ENCODE measurements at regions not wholly inside any gene's neighbourhood (a gene's known extent, or its start where the extent isn't known, plus 50 kb on each side); places are given as distances from the start of the nearest gene placed in this dataset.

- H4K20me1 ChIP-seq (ENCODE audit: control insufficient read depth, insufficient read depth, low read depth, low read length): no peaks in the 10 kb centered on the region
- no peaks in the 10 kb centered on the region for H3K27me3 ChIP-seq (ENCODE audit: control insufficient read depth, low read length)
- H3K4me3 ChIP-seq (ENCODE audit: low read length): no peak overlapping the region
- H3K4me2 ChIP-seq (ENCODE audit: low read length): no peak overlapping the region
- no peaks in the 10 kb centered on the region for H3F3A ChIP-seq (ENCODE audit: control insufficient read depth, insufficient read depth)
- no peaks in the 10 kb centered on the region for H3K36me3 ChIP-seq (ENCODE audit: control insufficient read depth, low read length)
- no peaks in the 10 kb centered on the region for H3K4me1 ChIP-seq (ENCODE audit: control insufficient read depth, low read length)
- no peak overlapping the region for H3K27ac ChIP-seq (ENCODE audit: low read depth, low read length)
- H3K9me2 ChIP-seq (replicated peaks; ENCODE audit: control insufficient read depth, low read length): no peaks in the 10 kb centered on the region
- H3K79me2 ChIP-seq (ENCODE audit: control insufficient read depth, low read length): no peaks in the 10 kb centered on the region
- no peaks in the 10 kb centered on the region for H3K9me3 ChIP-seq (ENCODE audit: control insufficient read depth, insufficient read depth, low read length)
- TF ChIP-seq CTCF (IDR thresholded peaks at IDR 0.05; ENCODE audit: low read depth, low read length, poor library complexity, severe bottlenecking) (no peak), EZH2phosphoT487 (IDR thresholded peaks at IDR 0.05; ENCODE audit: borderline replicate concordance, low read length) (no peak)
Observed at GRCh38 chr7:32255036-32255435, 184.8 kb upstream of the PDE1C start.

- H3K4me2 ChIP-seq (ENCODE audit: low read length): no peak overlapping the region
- no peaks in the 10 kb centered on the region for H3K9me2 ChIP-seq (replicated peaks; ENCODE audit: control insufficient read depth, low read length)
- no peaks in the 10 kb centered on the region for H3K4me1 ChIP-seq (ENCODE audit: control insufficient read depth, low read length)
- no peaks in the 10 kb centered on the region for H3K27me3 ChIP-seq (ENCODE audit: control insufficient read depth, low read length)
- no peak overlapping the region for H3K27ac ChIP-seq (ENCODE audit: low read depth, low read length)
- no peaks in the 10 kb centered on the region for H4K20me1 ChIP-seq (ENCODE audit: control insufficient read depth, insufficient read depth, low read depth, low read length)
- H3F3A ChIP-seq (ENCODE audit: control insufficient read depth, insufficient read depth): no peaks in the 10 kb centered on the region
- no peaks in the 10 kb centered on the region for H3K9me3 ChIP-seq (ENCODE audit: control insufficient read depth, insufficient read depth, low read length)
- no peaks in the 10 kb centered on the region for H3K79me2 ChIP-seq (ENCODE audit: control insufficient read depth, low read length)
- TF ChIP-seq CTCF (IDR thresholded peaks at IDR 0.05; ENCODE audit: low read depth, low read length, poor library complexity, severe bottlenecking) (no peak), EZH2phosphoT487 (IDR thresholded peaks at IDR 0.05; ENCODE audit: borderline replicate concordance, low read length) (no peak)
- H3K36me3 ChIP-seq (ENCODE audit: control insufficient read depth, low read length): no peaks in the 10 kb centered on the region
- no peak overlapping the region for H3K4me3 ChIP-seq (ENCODE audit: low read length)
Observed at GRCh38 chr7:32253299-32253698, 183.1 kb upstream of the PDE1C start.

GRCh38 chr7:32251659-32252058, 181.5 kb upstream of the PDE1C start:
- Histone ChIP-seq H3K27ac (ENCODE audit: low read depth, low read length) (no peak overlapping the region), H3K79me2 (ENCODE audit: control insufficient read depth, low read length) (no peaks in the 10 kb centered on the region), H3K27me3 (ENCODE audit: control insufficient read depth, low read length) (no peaks in the 10 kb centered on the region), H3K4me2 (ENCODE audit: low read length) (no peak overlapping the region), H3K4me3 (ENCODE audit: low read length) (no peak overlapping the region), H3K9me3 (ENCODE audit: control insufficient read depth, insufficient read depth, low read length) (no peaks in the 10 kb centered on the region), H4K20me1 (ENCODE audit: control insufficient read depth, insufficient read depth, low read depth, low read length) (no peaks in the 10 kb centered on the region), H3F3A (ENCODE audit: control insufficient read depth, insufficient read depth) (no peaks in the 10 kb centered on the region), H3K9me2 (replicated peaks; ENCODE audit: control insufficient read depth, low read length) (no peaks in the 10 kb centered on the region), H3K4me1 (ENCODE audit: control insufficient read depth, low read length) (no peaks in the 10 kb centered on the region), H3K36me3 (ENCODE audit: control insufficient read depth, low read length) (no peaks in the 10 kb centered on the region)
- TF ChIP-seq CTCF (IDR thresholded peaks at IDR 0.05; ENCODE audit: low read depth, low read length, poor library complexity, severe bottlenecking): no peak
- no peak for TF ChIP-seq EZH2phosphoT487 (IDR thresholded peaks at IDR 0.05; ENCODE audit: borderline replicate concordance, low read length)

All from DOHH2 (cell line).